Lower leg skin (tissue), 3 donors: ENCODE measurements at regions not wholly inside any gene's neighbourhood (a gene's known extent, or its start where the extent isn't known, plus 50 kb on each side); places are given as distances from the start of the nearest gene placed in this dataset.

Source experiments
- CTCF ChIP-seq, 3 donors: fragments of 450-650 bp; IDR thresholded peaks; one replicate each; pipeline ENCODE4 v1.5.1; 2016; ENCODE audit warnings: antibody characterized with exemption in 3 of 3, mild to moderate bottlenecking in 3 of 3, moderate library complexity in 2 of 3
- POLR2A ChIP-seq, 2 donors: fragments of 450-650 bp; IDR thresholded peaks; one replicate each; pipeline ENCODE4 v1.6.1; 2016 to 2017; ENCODE audit warnings: antibody characterized with exemption in 2 of 2, mild to moderate bottlenecking in 1 of 2, moderate library complexity in 1 of 2

GRCh38 chr5:115456539-115457040 is 88.0 kb downstream of the FEM1C start:
- TF ChIP-seq CTCF (IDR thresholded peaks at IDR 0.05) (no peak), POLR2A (IDR thresholded peaks at IDR 0.05) (no peak)
